ENCODE measurements at regions not wholly inside any gene's neighbourhood (a gene's known extent, or its start where the extent isn't known, plus 50 kb on each side); places are given as distances from the start of the nearest gene placed in this dataset.
A peak's percentile ranks its signal among the peaks of the same experiment; 100 is the strongest.

- TF ChIP-seq TEAD4 (IDR thresholded peaks at IDR 0.05; ENCODE audit: low read length) = peak; percentile 41; the same call in 1 of the 2 replicates
- TF ChIP-seq TEAD4 (CRISPR knock-in tag; IDR thresholded peaks at IDR 0.05; ENCODE audit: borderline replicate concordance) = no peak
- TF ChIP-seq DPF2 (IDR thresholded peaks at IDR 0.05) = no peak
- TF ChIP-seq ZNF699 (CRISPR knock-in tag; IDR thresholded peaks at IDR 0.05; ENCODE audit: insufficient replicate concordance) = no peak
- no peak for TF ChIP-seq TFAM (CRISPR knock-in tag; conservative IDR thresholded peaks at IDR 0.05)
- no peak for TF ChIP-seq SIRT6 (IDR thresholded peaks at IDR 0.05; ENCODE audit: low read depth, low read length)
- TF ChIP-seq HNRNPLL (IDR thresholded peaks at IDR 0.05; ENCODE audit: low read depth, low read length, poor library complexity, severe bottlenecking) = no peak
- peak; percentile 29; the same call in 1 of the 2 replicates for TF ChIP-seq TAL1 (IDR thresholded peaks at IDR 0.05)
- TF ChIP-seq ZNF398 (CRISPR knock-in tag; IDR thresholded peaks at IDR 0.05) = no peak
- peak; percentile 61 for TF ChIP-seq TCF3 (CRISPR knock-in tag; IDR thresholded peaks at IDR 0.05)
- TF ChIP-seq MYC (IDR thresholded peaks at IDR 0.05; ENCODE audit: low read depth, low read length) = peak; percentile 30; the same call in 1 of the 2 replicates
- TF ChIP-seq MYC (CRISPR knock-in tag; IDR thresholded peaks at IDR 0.05; ENCODE audit: borderline replicate concordance, low read depth) = no peak
- peak; percentile 53; the same call in 1 of the 2 replicates for TF ChIP-seq MGA (IDR thresholded peaks at IDR 0.05)
- no peak for TF ChIP-seq HLTF (IDR thresholded peaks at IDR 0.05)
- 0 out of 2 replicates have a peak, but pooled peaks have one; percentile 39 for TF ChIP-seq EP300 (IDR thresholded peaks at IDR 0.05; ENCODE audit: low read length)
- TF ChIP-seq L3MBTL2 (IDR thresholded peaks at IDR 0.05) = peak; percentile 71; the same call in 1 of the 2 replicates
- no peak for TF ChIP-seq BRF1 (IDR thresholded peaks at IDR 0.05; ENCODE audit: borderline replicate concordance, extremely low read depth, insufficient read length)
Observed at GRCh38 chr9:64128572-64128971, 1156.4 kb downstream of the FOXD4L5 start (continued).

Data from K562 (cell line).